ENCODE measurements at regions not wholly inside any gene's neighbourhood (a gene's known extent, or its start where the extent isn't known, plus 50 kb on each side); places are given as distances from the start of the nearest gene placed in this dataset.

GRCh38 chr14:61893371-61893940 is 131.2 kb downstream of the SNAPC1 start:
- H3K27ac ChIP-seq (ENCODE audit: low read length): no peak overlapping the region
- H3K9ac ChIP-seq (ENCODE audit: low read length in 2 of 2): no peak overlapping the region
- no peaks in the 10 kb centered on the region for H3K36me3 ChIP-seq (ENCODE audit: control insufficient read depth in 2 of 2, insufficient read depth in 2 of 2, low read length in 2 of 2)
- no peaks in the 10 kb centered on the region for H3K9me3 ChIP-seq (ENCODE audit: control insufficient read depth in 2 of 2, low read length in 2 of 2)
- H3K4me3 ChIP-seq (ENCODE audit: low read length in 2 of 2): no peak overlapping the region
- H3K27me3 ChIP-seq (ENCODE audit: control insufficient read depth in 1 of 2, insufficient read depth in 2 of 2, low read length in 2 of 2): peaks cover 0 to 2% of the 10 kb centered on the region in 2 donors
- H3K4me1 ChIP-seq (ENCODE audit: control insufficient read depth, insufficient read depth, low read length): no peaks in the 10 kb centered on the region

GRCh38 chr14:61894452-61895077 is 132.3 kb downstream of the SNAPC1 start:
- peaks cover 0 to 3% of the 10 kb centered on the region in 2 donors for H3K27me3 ChIP-seq (ENCODE audit: control insufficient read depth in 1 of 2, insufficient read depth in 2 of 2, low read length in 2 of 2)
- H3K4me1 ChIP-seq (ENCODE audit: control insufficient read depth, insufficient read depth, low read length): no peaks in the 10 kb centered on the region
- no peaks in the 10 kb centered on the region for H3K36me3 ChIP-seq (ENCODE audit: control insufficient read depth in 2 of 2, insufficient read depth in 2 of 2, low read length in 2 of 2)
- H3K27ac ChIP-seq (ENCODE audit: low read length): no peak overlapping the region
- H3K4me3 ChIP-seq (ENCODE audit: low read length in 2 of 2): no peak overlapping the region
- H3K9me3 ChIP-seq (ENCODE audit: control insufficient read depth in 2 of 2, low read length in 2 of 2): no peaks in the 10 kb centered on the region
- no peak overlapping the region for H3K9ac ChIP-seq (ENCODE audit: low read length in 2 of 2)

- Histone ChIP-seq H3K27me3 (ENCODE audit: control insufficient read depth in 1 of 2, insufficient read depth in 2 of 2, low read length in 2 of 2) (peaks cover 0 to 2% of the 10 kb centered on the region in 2 donors), H3K27ac (ENCODE audit: low read length) (no peak overlapping the region), H3K36me3 (ENCODE audit: control insufficient read depth in 2 of 2, insufficient read depth in 2 of 2, low read length in 2 of 2) (no peaks in the 10 kb centered on the region), H3K9me3 (ENCODE audit: control insufficient read depth in 2 of 2, low read length in 2 of 2) (no peaks in the 10 kb centered on the region), H3K4me3 (ENCODE audit: low read length in 2 of 2) (no peak overlapping the region), H3K4me1 (ENCODE audit: control insufficient read depth, insufficient read depth, low read length) (no peaks in the 10 kb centered on the region), H3K9ac (ENCODE audit: low read length in 2 of 2) (no peak overlapping the region)
Observed at GRCh38 chr14:61897300-61897699, 135.1 kb downstream of the SNAPC1 start.

GRCh38 chr14:61898568-61898967 is 136.3 kb downstream of the SNAPC1 start:
- Histone ChIP-seq H3K9ac (ENCODE audit: low read length in 2 of 2) (no peak overlapping the region), H3K9me3 (ENCODE audit: control insufficient read depth in 2 of 2, low read length in 2 of 2) (no peaks in the 10 kb centered on the region), H3K4me3 (ENCODE audit: low read length in 2 of 2) (no peak overlapping the region), H3K4me1 (ENCODE audit: control insufficient read depth, insufficient read depth, low read length) (no peaks in the 10 kb centered on the region), H3K36me3 (ENCODE audit: control insufficient read depth in 2 of 2, insufficient read depth in 2 of 2, low read length in 2 of 2) (no peaks in the 10 kb centered on the region), H3K27ac (ENCODE audit: low read length) (no peak overlapping the region), H3K27me3 (ENCODE audit: control insufficient read depth in 1 of 2, insufficient read depth in 2 of 2, low read length in 2 of 2) (peaks cover 0 to 2% of the 10 kb centered on the region in 2 donors)

- no peaks in the 10 kb centered on the region for H3K4me1 ChIP-seq (ENCODE audit: control insufficient read depth, insufficient read depth, low read length)
- H3K4me3 ChIP-seq (ENCODE audit: low read length in 2 of 2): no peak overlapping the region
- no peak overlapping the region for H3K27ac ChIP-seq (ENCODE audit: low read length)
- H3K9ac ChIP-seq (ENCODE audit: low read length in 2 of 2): no peak overlapping the region
- no peaks in the 10 kb centered on the region for H3K9me3 ChIP-seq (ENCODE audit: control insufficient read depth in 2 of 2, low read length in 2 of 2)
- peaks cover 0 to 2% of the 10 kb centered on the region in 2 donors for H3K27me3 ChIP-seq (ENCODE audit: control insufficient read depth in 1 of 2, insufficient read depth in 2 of 2, low read length in 2 of 2)
- H3K36me3 ChIP-seq (ENCODE audit: control insufficient read depth in 2 of 2, insufficient read depth in 2 of 2, low read length in 2 of 2): no peaks in the 10 kb centered on the region
Observed at GRCh38 chr14:61899497-61899896, 137.3 kb downstream of the SNAPC1 start.

GRCh38 chr14:61904946-61905345 is 142.7 kb downstream of the SNAPC1 start:
- no peaks in the 10 kb centered on the region for H3K36me3 ChIP-seq (ENCODE audit: control insufficient read depth in 2 of 2, insufficient read depth in 2 of 2, low read length in 2 of 2)
- H3K9ac ChIP-seq (ENCODE audit: low read length in 2 of 2): no peak overlapping the region
- H3K4me3 ChIP-seq (ENCODE audit: low read length in 2 of 2): no peak overlapping the region
- no peaks in the 10 kb centered on the region for H3K9me3 ChIP-seq (ENCODE audit: control insufficient read depth in 2 of 2, low read length in 2 of 2)
- no peaks in the 10 kb centered on the region for H3K4me1 ChIP-seq (ENCODE audit: control insufficient read depth, insufficient read depth, low read length)
- no peak overlapping the region for H3K27ac ChIP-seq (ENCODE audit: low read length)
- H3K27me3 ChIP-seq (ENCODE audit: control insufficient read depth in 1 of 2, insufficient read depth in 2 of 2, low read length in 2 of 2): no peaks in the 10 kb centered on the region

GRCh38 chr14:61911574-61911973 is 149.4 kb downstream of the SNAPC1 start:
- Histone ChIP-seq H3K27ac (ENCODE audit: low read length) (no peak overlapping the region), H3K4me1 (ENCODE audit: control insufficient read depth, insufficient read depth, low read length) (no peaks in the 10 kb centered on the region), H3K27me3 (ENCODE audit: control insufficient read depth in 1 of 2, insufficient read depth in 2 of 2, low read length in 2 of 2) (peaks cover 0 to 3% of the 10 kb centered on the region in 2 donors), H3K9me3 (ENCODE audit: control insufficient read depth in 2 of 2, low read length in 2 of 2) (no peaks in the 10 kb centered on the region), H3K4me3 (ENCODE audit: low read length in 2 of 2) (no peak overlapping the region), H3K9ac (ENCODE audit: low read length in 2 of 2) (no peak overlapping the region), H3K36me3 (ENCODE audit: control insufficient read depth in 2 of 2, insufficient read depth in 2 of 2, low read length in 2 of 2) (no peaks in the 10 kb centered on the region)

- H3K9ac ChIP-seq (ENCODE audit: low read length in 2 of 2): no peak overlapping the region
- H3K4me3 ChIP-seq (ENCODE audit: low read length in 2 of 2): no peak overlapping the region
- no peaks in the 10 kb centered on the region for H3K9me3 ChIP-seq (ENCODE audit: control insufficient read depth in 2 of 2, low read length in 2 of 2)
- H3K4me1 ChIP-seq (ENCODE audit: control insufficient read depth, insufficient read depth, low read length): no peaks in the 10 kb centered on the region
- peaks cover 0 to 2% of the 10 kb centered on the region in 2 donors for H3K27me3 ChIP-seq (ENCODE audit: control insufficient read depth in 1 of 2, insufficient read depth in 2 of 2, low read length in 2 of 2)
- no peaks in the 10 kb centered on the region for H3K36me3 ChIP-seq (ENCODE audit: control insufficient read depth in 2 of 2, insufficient read depth in 2 of 2, low read length in 2 of 2)
- no peak overlapping the region for H3K27ac ChIP-seq (ENCODE audit: low read length)
Observed at GRCh38 chr14:61918998-61919397, 156.8 kb downstream of the SNAPC1 start.

- H3K36me3 ChIP-seq (ENCODE audit: control insufficient read depth in 2 of 2, insufficient read depth in 2 of 2, low read length in 2 of 2): no peaks in the 10 kb centered on the region
- H3K27ac ChIP-seq (ENCODE audit: low read length): no peak overlapping the region
- H3K9me3 ChIP-seq (ENCODE audit: control insufficient read depth in 2 of 2, low read length in 2 of 2): no peaks in the 10 kb centered on the region
- no peak overlapping the region for H3K4me3 ChIP-seq (ENCODE audit: low read length in 2 of 2)
- peaks cover 0 to 2% of the 10 kb centered on the region in 2 donors for H3K27me3 ChIP-seq (ENCODE audit: control insufficient read depth in 1 of 2, insufficient read depth in 2 of 2, low read length in 2 of 2)
- H3K4me1 ChIP-seq (ENCODE audit: control insufficient read depth, insufficient read depth, low read length): no peaks in the 10 kb centered on the region
- H3K9ac ChIP-seq (ENCODE audit: low read length in 2 of 2): no peak overlapping the region
Observed at GRCh38 chr14:61923348-61923747, 161.1 kb downstream of the SNAPC1 start.

GRCh38 chr14:61925043-61925442 is 162.8 kb downstream of the SNAPC1 start:
- Histone ChIP-seq H3K4me1 (ENCODE audit: control insufficient read depth, insufficient read depth, low read length) (no peaks in the 10 kb centered on the region), H3K4me3 (ENCODE audit: low read length in 2 of 2) (no peak overlapping the region), H3K9ac (ENCODE audit: low read length in 2 of 2) (no peak overlapping the region), H3K27me3 (ENCODE audit: control insufficient read depth in 1 of 2, insufficient read depth in 2 of 2, low read length in 2 of 2) (peaks cover 0 to 4% of the 10 kb centered on the region in 2 donors), H3K9me3 (ENCODE audit: control insufficient read depth in 2 of 2, low read length in 2 of 2) (no peaks in the 10 kb centered on the region), H3K36me3 (ENCODE audit: control insufficient read depth in 2 of 2, insufficient read depth in 2 of 2, low read length in 2 of 2) (no peaks in the 10 kb centered on the region), H3K27ac (ENCODE audit: low read length) (no peak overlapping the region)

GRCh38 chr14:61925732-61926435 is 163.7 kb downstream of the SNAPC1 start:
- H3K9ac ChIP-seq (ENCODE audit: low read length in 2 of 2): no peak overlapping the region
- no peaks in the 10 kb centered on the region for H3K4me1 ChIP-seq (ENCODE audit: control insufficient read depth, insufficient read depth, low read length)
- H3K9me3 ChIP-seq (ENCODE audit: control insufficient read depth in 2 of 2, low read length in 2 of 2): no peaks in the 10 kb centered on the region
- no peak overlapping the region for H3K4me3 ChIP-seq (ENCODE audit: low read length in 2 of 2)
- H3K27ac ChIP-seq (ENCODE audit: low read length): no peak overlapping the region
- peaks cover 0 to 4% of the 10 kb centered on the region in 2 donors for H3K27me3 ChIP-seq (ENCODE audit: control insufficient read depth in 1 of 2, insufficient read depth in 2 of 2, low read length in 2 of 2)
- H3K36me3 ChIP-seq (ENCODE audit: control insufficient read depth in 2 of 2, insufficient read depth in 2 of 2, low read length in 2 of 2): no peaks in the 10 kb centered on the region

All from stomach smooth muscle (tissue), 2 donors.